ENCODE measurements at regions not wholly inside any gene's neighbourhood (a gene's known extent, or its start where the extent isn't known, plus 50 kb on each side); places are given as distances from the start of the nearest gene placed in this dataset.

- TF ChIP-seq, protein P1, sequence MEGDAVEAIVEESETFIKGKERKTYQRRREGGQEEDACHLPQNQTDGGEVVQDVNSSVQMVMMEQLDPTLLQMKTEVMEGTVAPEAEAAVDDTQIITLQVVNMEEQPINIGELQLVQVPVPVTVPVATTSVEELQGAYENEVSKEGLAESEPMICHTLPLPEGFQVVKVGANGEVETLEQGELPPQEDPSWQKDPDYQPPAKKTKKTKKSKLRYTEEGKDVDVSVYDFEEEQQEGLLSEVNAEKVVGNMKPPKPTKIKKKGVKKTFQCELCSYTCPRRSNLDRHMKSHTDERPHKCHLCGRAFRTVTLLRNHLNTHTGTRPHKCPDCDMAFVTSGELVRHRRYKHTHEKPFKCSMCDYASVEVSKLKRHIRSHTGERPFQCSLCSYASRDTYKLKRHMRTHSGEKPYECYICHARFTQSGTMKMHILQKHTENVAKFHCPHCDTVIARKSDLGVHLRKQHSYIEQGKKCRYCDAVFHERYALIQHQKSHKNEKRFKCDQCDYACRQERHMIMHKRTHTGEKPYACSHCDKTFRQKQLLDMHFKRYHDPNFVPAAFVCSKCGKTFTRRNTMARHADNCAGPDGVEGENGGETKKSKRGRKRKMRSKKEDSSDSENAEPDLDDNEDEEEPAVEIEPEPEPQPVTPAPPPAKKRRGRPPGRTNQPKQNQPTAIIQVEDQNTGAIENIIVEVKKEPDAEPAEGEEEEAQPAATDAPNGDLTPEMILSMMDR (IDR thresholded peaks at IDR 0.05): no peak
- TF ChIP-seq POLR2A (IDR thresholded peaks at IDR 0.05): no peak
These were observed 113.4 kb upstream of the NUPR2 start for GRCh38 chr7:56229631-56230030.
